BLaER1 treated with 17β-estradiol and CSF1 and Interleukin-3, amounts not matched to agents 10 nM and 100 nM (cell line): ENCODE measurements at regions not wholly inside any gene's neighbourhood (a gene's known extent, or its start where the extent isn't known, plus 50 kb on each side); places are given as distances from the start of the nearest gene placed in this dataset.

ENCODE experiments used
- H3K27ac ChIP-seq, 11 experiments: shearing (Covaris generic); formaldehyde crosslinking; 2 replicates each; pipeline ENCODE4 v1.8.1; 2022
- H3K27me3 ChIP-seq, 11 experiments: shearing (Covaris generic); formaldehyde crosslinking; 2 replicates each; pipeline ENCODE4 v1.8.1; 2022
- H3K36me3 ChIP-seq, 11 experiments: shearing (Covaris generic); formaldehyde crosslinking; 2 replicates each; pipeline ENCODE4 v1.8.1; 2022
- H3K4me1 ChIP-seq, 10 experiments: shearing (Covaris generic); formaldehyde crosslinking; 2 replicates each; pipeline ENCODE4 v1.8.1; 2022
- H3K4me2 ChIP-seq, 11 experiments: shearing (Covaris generic); formaldehyde crosslinking; 2 replicates each; pipeline ENCODE4 v1.8.1; 2022
- H3K4me3 ChIP-seq, 10 experiments: shearing (Covaris generic); formaldehyde crosslinking; 2 replicates each; pipeline ENCODE4 v1.8.1; 2022
- H3K9ac ChIP-seq, 11 experiments: shearing (Covaris generic); formaldehyde crosslinking; 2 replicates each; pipeline ENCODE4 v1.8.1; 2022
- H3K9me3 ChIP-seq, 11 experiments: shearing (Covaris generic); formaldehyde crosslinking; replicated peaks in 1 of 11; 2 replicates each; pipeline ENCODE4 v1.8.1; 2022
- H4K20me1 ChIP-seq, 11 experiments: shearing (Covaris generic); formaldehyde crosslinking; 2 replicates each; pipeline ENCODE4 v1.8.1; 2022
- Cebpa-rat ChIP-seq, 11 experiments: shearing (Covaris generic); IDR thresholded peaks; 2 replicates each; pipeline ENCODE4 v1.8.1; 2022

DNA sequence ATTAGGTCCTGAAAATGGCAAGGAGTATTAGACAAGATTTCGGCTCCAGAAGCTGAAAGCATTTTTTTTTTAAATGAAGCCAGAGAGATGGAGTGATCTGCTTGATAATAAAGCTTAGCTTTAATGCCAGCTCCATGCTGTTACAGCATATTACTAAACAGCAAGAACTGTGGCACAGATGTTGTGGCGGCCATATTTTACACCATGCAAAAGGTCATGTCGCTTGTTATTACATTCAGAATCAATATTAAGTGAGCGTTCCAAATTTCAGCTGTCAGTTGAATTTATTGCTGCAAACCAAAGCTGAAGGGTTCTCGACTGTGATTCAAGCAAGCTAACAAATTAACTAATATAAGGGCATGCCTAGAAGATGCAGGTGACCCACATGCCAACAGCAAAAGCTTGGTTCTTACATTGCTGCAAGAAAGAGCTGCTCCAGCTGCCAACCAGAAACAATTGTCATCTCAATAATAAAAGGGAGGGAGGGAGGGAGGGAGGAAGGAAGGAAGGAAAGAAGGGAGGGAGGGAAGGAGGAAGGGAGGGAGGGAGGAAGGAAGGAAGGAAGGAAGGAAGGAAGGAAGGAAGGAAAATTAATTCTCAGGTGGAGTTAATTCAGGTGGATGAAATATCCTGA lies 517.7 kb upstream of the WWC1 start:
- Histone ChIP-seq H3K27ac (no peak overlapping the region), H3K9me3 (0 out of 22 replicates have a peak, but pooled peaks cover 0 to 4% (median 0%) of the 10 kb centered on the region in 11 experiments), H3K36me3 (peaks cover 0 to 36% (median 0%) of the 10 kb centered on the region in 11 experiments; a peak in 4 of 22 replicates), H3K4me1 (no peaks in the 10 kb centered on the region), H3K4me2 (no peak overlapping the region), H3K4me3 (no peak overlapping the region), H3K27me3 (no peaks in the 10 kb centered on the region), H4K20me1 (no peaks in the 10 kb centered on the region), H3K9ac (no peak overlapping the region)
- no peak for TF ChIP-seq Cebpa-rat (IDR thresholded peaks at IDR 0.05)

DNA sequence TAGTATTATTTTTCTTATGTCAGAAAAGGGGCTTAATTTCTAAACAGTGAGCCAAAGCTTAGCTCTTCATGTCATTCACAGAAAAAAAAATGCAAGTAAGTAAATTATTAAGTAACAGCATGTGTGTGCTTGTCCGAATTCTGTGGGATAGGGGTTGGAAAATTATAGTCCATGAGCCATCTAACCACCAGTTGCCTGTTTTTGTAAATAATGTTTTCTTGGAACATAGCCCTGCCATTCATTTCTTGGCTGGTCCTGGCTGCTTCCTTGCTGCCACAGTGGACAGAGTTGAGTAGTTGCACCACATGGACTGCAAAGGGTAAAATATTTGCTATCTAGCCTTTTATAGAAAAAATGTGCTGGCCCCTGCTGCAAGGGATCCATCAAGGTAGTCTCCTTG lies 513.7 kb upstream of the WWC1 start:
- H3K27me3 ChIP-seq: no peaks in the 10 kb centered on the region

DNA sequence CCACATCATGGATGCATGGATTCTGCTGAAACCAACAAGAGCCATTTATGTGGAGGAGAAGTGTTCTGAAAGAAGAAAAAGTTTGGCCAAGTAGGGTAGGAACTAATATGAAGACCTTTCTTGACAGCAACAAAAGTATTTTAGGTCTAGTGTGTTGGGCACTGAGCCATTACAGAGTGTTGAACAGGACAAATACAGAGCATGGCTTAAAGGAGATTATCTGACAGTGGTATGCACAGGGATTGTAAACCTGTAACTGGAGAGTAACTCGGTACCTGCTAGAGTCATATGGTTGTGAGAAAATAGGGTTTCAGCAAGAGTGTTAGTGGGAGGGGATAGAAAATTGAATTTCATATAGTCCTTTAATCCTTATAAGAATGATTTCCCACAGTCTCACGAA lies 513.2 kb upstream of the WWC1 start:
- Histone ChIP-seq H3K4me1 (peaks cover 0 to 15% (median 2%) of the 10 kb centered on the region in 10 experiments; a peak in 13 of 20 replicates), H3K36me3 (peaks cover 0 to 24% (median 0%) of the 10 kb centered on the region in 11 experiments; a peak in 2 of 22 replicates), H3K4me2 (no peak overlapping the region), H3K27ac (no peak overlapping the region), H4K20me1 (no peaks in the 10 kb centered on the region), H3K27me3 (no peaks in the 10 kb centered on the region), H3K9me3 (peaks cover 0 to 7% (median 0%) of the 10 kb centered on the region in 11 experiments; a peak in 3 of 22 replicates), H3K9ac (no peak overlapping the region), H3K4me3 (no peak overlapping the region)
- TF ChIP-seq Cebpa-rat (IDR thresholded peaks at IDR 0.05): no peak

More for the DNA sequence above, 513.7 kb upstream of the WWC1 start:
- no peak for TF ChIP-seq Cebpa-rat (IDR thresholded peaks at IDR 0.05)
- Histone ChIP-seq H3K4me3 (no peak overlapping the region), H3K9ac (no peak overlapping the region), H3K9me3 (peaks cover 0 to 4% (median 0%) of the 10 kb centered on the region in 11 experiments; a peak in 2 of 22 replicates), H3K4me2 (no peak overlapping the region), H3K4me1 (peaks cover 0 to 11% (median 0%) of the 10 kb centered on the region in 10 experiments; a peak in 4 of 20 replicates), H3K36me3 (peaks cover 0 to 20% (median 0%) of the 10 kb centered on the region in 11 experiments; a peak in 2 of 22 replicates), H3K27ac (no peak overlapping the region), H4K20me1 (no peaks in the 10 kb centered on the region)

DNA sequence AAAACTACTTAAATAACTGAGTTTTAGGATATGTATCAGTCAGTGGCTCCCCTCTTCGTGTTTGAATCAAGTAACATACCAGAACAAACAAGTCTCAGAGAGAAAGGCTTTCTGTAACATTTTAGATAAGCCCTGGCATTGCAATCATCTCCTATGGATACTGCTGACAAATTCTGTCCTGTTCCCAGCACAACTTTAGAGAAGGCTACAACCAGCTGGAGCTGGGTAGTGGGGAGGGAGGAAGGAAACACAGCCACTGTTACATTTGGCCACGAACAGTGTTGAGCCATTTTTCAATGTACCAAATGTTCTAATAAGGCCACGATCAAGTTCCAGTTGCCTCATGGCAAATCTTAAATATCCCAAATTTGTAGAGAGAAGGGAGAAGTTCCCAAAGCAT lies 511.8 kb upstream of the WWC1 start:
- Histone ChIP-seq H3K4me2 (peak overlapping the region in 5 of 11 experiments; percentile 15 to 39 (median 24); a peak in 5 of 22 replicates), H3K9me3 (peaks cover 0 to 8% (median 0%) of the 10 kb centered on the region in 11 experiments; a peak in 3 of 22 replicates), H3K4me3 (no peak overlapping the region), H3K36me3 (peaks cover 0 to 22% (median 0%) of the 10 kb centered on the region in 11 experiments; a peak in 2 of 22 replicates), H3K27me3 (no peaks in the 10 kb centered on the region), H3K9ac (no peak overlapping the region), H3K4me1 (peaks cover 5 to 30% (median 17%) of the 10 kb centered on the region in 10 experiments; a peak in 16 of 20 replicates), H4K20me1 (no peaks in the 10 kb centered on the region), H3K27ac (peak overlapping the region in 1 of 11 experiments; percentile 16; a peak in 2 of 22 replicates)
- TF ChIP-seq Cebpa-rat (IDR thresholded peaks at IDR 0.05): no peak

DNA sequence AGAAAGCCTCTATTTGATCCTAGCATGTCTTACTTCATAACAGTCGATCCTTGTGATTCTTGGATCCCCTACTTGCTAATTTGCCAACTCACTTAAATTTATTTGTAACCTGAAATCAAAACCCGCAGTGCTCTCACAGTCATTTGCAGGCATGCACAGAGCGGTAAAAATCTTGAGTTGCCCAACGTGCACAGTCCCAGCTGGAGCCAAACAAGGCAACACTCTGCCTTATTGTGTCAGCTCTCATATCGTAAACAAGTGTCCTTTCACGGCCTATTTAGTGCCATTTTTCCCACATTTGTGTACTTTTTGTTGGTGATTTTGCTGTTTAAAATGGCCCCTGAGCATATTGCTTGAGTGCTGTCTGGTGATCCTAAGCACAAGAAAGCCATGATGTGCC lies 511.3 kb upstream of the WWC1 start:
- H3K36me3 ChIP-seq: peaks cover 0 to 21% (median 0%) of the 10 kb centered on the region in 11 experiments; a peak in 3 of 22 replicates
- H4K20me1 ChIP-seq: no peaks in the 10 kb centered on the region
- 0 out of 22 replicates have a peak overlapping the region, but pooled peaks of 1 of the 11 experiments have one; percentile 16 for H3K27ac ChIP-seq
- no peaks in the 10 kb centered on the region for H3K27me3 ChIP-seq
- H3K4me3 ChIP-seq: no peak overlapping the region
- H3K4me1 ChIP-seq: peaks cover 10 to 35% (median 22%) of the 10 kb centered on the region in 10 experiments; a peak in 17 of 20 replicates
- TF ChIP-seq Cebpa-rat (IDR thresholded peaks at IDR 0.05): no peak
- no peak overlapping the region for H3K9ac ChIP-seq
- peak overlapping the region in 3 of 11 experiments; percentile 3 to 39 (median 25); a peak in 2 of 22 replicates for H3K4me2 ChIP-seq
- H3K9me3 ChIP-seq: peaks cover 0 to 8% (median 0%) of the 10 kb centered on the region in 11 experiments; a peak in 3 of 22 replicates

DNA sequence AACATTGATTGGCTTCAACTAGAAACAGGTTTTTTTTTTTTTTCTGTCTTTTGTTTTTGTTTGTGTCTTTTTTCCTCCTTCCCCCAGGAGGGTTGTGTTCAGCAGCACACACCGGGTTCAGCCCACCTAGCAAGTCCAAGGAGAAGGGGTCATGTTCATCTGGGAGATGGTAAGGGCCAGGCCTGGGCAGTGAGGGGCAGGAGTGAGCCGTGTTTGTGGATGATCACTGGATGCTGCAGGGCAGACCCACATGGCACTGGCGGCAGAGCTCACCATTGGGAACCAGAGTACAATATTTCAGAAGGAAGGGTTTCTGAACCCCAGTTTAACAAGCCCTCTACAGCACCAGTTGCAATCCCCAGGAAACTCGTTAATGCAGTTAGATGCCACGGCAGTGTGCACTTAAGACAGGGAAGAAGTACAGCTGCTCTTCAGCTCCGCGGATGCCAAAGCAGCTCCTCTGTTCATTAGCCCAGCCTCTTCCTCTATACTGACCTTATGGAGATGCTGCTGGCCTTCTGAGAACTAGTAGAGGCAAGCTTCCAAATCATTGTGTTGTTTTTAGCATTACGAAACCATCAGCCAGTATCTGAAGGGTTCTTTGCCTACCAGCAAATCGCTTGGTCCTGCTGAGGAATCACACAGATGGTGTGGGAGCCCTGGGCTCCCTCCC lies 508.2 kb upstream of the WWC1 start:
- no peak overlapping the region for H3K9ac ChIP-seq
- H3K27me3 ChIP-seq: no peaks in the 10 kb centered on the region
- H3K27ac ChIP-seq: peak overlapping the region in 6 of 11 experiments; percentile 20 to 76 (median 41); a peak in 9 of 22 replicates
- peaks cover 12 to 58% (median 36%) of the 10 kb centered on the region in 10 experiments; a peak in 17 of 20 replicates for H3K4me1 ChIP-seq
- no peak overlapping the region for H3K4me3 ChIP-seq
- peak overlapping the region in 6 of 11 experiments; percentile 66 to 86 (median 79); a peak in 12 of 22 replicates for H3K4me2 ChIP-seq
- H4K20me1 ChIP-seq: no peaks in the 10 kb centered on the region
- TF ChIP-seq Cebpa-rat (IDR thresholded peaks at IDR 0.05): no peak
- H3K36me3 ChIP-seq: peaks cover 0 to 21% (median 0%) of the 10 kb centered on the region in 11 experiments; a peak in 2 of 22 replicates
- peaks cover 0 to 8% (median 0%) of the 10 kb centered on the region in 11 experiments; a peak in 3 of 22 replicates for H3K9me3 ChIP-seq

DNA sequence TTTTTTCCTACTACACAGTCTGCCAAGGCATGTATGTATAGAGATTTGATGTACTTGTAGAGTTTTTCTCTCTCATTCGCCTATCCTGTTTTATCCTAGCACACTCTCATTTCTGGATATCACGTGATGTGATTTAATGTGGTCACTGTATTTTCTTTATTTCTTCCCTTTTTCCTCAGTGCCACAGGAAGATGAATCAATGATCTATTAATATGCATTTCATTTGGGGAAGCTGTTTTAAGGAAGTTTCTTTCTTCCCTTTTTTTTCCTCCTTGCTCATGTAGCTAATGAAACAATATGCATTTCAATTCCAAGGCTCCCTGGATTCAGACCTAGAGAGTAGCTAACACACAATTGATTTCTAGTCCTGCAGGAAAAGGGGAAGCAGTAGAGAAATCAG lies 506.3 kb upstream of the WWC1 start:
- no peak for TF ChIP-seq Cebpa-rat (IDR thresholded peaks at IDR 0.05)
- Histone ChIP-seq H3K4me3 (no peak overlapping the region; a peak in 1 of 20 replicates), H3K36me3 (peaks cover 0 to 34% (median 0%) of the 10 kb centered on the region in 11 experiments; a peak in 3 of 22 replicates), H3K9me3 (peaks cover 0 to 8% (median 0%) of the 10 kb centered on the region in 11 experiments; a peak in 3 of 22 replicates), H3K4me2 (peak overlapping the region in 9 of 11 experiments; percentile 15 to 86 (median 74); a peak in 18 of 22 replicates), H4K20me1 (no peaks in the 10 kb centered on the region), H3K27me3 (no peaks in the 10 kb centered on the region), H3K9ac (peak overlapping the region in 4 of 11 experiments; percentile 30 to 53 (median 33); a peak in 4 of 22 replicates), H3K4me1 (peaks cover 12 to 52% (median 34%) of the 10 kb centered on the region in 10 experiments; a peak in 17 of 20 replicates), H3K27ac (peak overlapping the region in 8 of 11 experiments; percentile 30 to 76 (median 65); a peak in 15 of 22 replicates)

DNA sequence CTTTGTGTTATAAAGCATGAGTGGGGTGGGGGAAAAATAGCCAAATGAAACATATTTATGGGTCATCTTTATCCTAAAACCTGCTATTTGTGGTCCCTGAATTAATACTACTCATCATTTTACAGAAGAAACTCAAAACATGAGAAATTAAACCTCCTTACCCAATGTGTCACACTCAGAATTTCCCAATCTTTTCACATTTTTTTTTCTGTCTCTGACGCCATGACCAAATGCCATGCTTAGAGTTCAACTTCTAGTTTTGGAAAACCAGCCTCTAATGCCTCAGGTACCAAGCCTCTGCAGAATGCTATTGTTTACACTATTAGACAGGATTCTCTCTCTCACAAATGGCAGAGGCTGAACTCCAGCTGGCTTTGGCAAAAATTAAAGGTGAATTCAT lies 505.5 kb upstream of the WWC1 start:
- no peaks in the 10 kb centered on the region for H3K27me3 ChIP-seq
- H3K4me3 ChIP-seq: no peak overlapping the region
- H3K36me3 ChIP-seq: peaks cover 0 to 41% (median 0%) of the 10 kb centered on the region in 11 experiments; a peak in 4 of 22 replicates
- H4K20me1 ChIP-seq: no peaks in the 10 kb centered on the region
- TF ChIP-seq Cebpa-rat (IDR thresholded peaks at IDR 0.05): no peak
- H3K9ac ChIP-seq: peak overlapping the region in 1 of 11 experiments; percentile 37; a peak in 1 of 22 replicates
- H3K9me3 ChIP-seq: peaks cover 0 to 8% (median 0%) of the 10 kb centered on the region in 11 experiments; a peak in 3 of 22 replicates
- H3K4me1 ChIP-seq: peaks cover 12 to 47% (median 34%) of the 10 kb centered on the region in 10 experiments; a peak in 17 of 20 replicates
- H3K27ac ChIP-seq: peak overlapping the region in 7 of 11 experiments; percentile 48 to 72 (median 66); a peak in 14 of 22 replicates
- H3K4me2 ChIP-seq: peak overlapping the region in 7 of 11 experiments; percentile 64 to 86 (median 77); a peak in 14 of 22 replicates
